ENCODE measurements at regions not wholly inside any gene's neighbourhood (a gene's known extent, or its start where the extent isn't known, plus 50 kb on each side); places are given as distances from the start of the nearest gene placed in this dataset.

DNA sequence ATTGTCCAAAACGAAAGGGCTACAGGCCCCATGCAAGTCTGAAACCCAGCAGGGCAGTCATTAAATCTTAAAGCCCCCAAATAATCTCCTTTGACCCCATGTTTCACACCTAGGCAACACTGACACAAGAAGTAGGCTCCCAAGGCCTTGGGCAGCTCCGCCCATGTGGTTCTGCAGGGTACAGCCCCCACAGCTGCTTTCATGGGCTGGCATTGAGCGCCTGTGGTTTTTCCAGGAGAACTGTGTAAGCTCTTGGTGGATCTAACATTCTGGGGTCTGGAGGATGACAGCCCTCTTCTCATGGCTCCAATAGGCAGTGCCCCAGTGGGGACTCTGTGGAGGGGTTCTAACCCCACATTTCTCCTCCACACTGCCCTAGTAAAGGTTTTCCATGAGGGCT is 623.5 kb downstream of the PRR16 start:
- TF ChIP-seq GATA2 (IDR thresholded peaks at IDR 0.05; ENCODE audit: low read depth, low read length) (no peak), GATA3 (IDR thresholded peaks at IDR 0.05; ENCODE audit: low read depth, low read length) (no peak)

Data from SH-SY5Y (cell line).